NT2/D1 (cell line): ENCODE measurements at regions not wholly inside any gene's neighbourhood (a gene's known extent, or its start where the extent isn't known, plus 50 kb on each side); places are given as distances from the start of the nearest gene placed in this dataset.

Experiments
- YY1 ChIP-seq: IDR thresholded peaks from 2 replicates; pipeline ENCODE4 v1.6.1; 2011; ENCODE audit not compliant: insufficient read length, insufficient read depth
- ZNF274 ChIP-seq: IDR thresholded peaks from 2 replicates; pipeline ENCODE4 v1.6.1; 2011; ENCODE audit warnings: mild to moderate bottlenecking, low read depth, low read length

- TF ChIP-seq YY1 (no peak), ZNF274 (no peak)
Measured at GRCh38 chr1:113217447-113218208, 144.6 kb downstream of the LRIG2 start.
